ENCODE measurements at regions not wholly inside any gene's neighbourhood (a gene's known extent, or its start where the extent isn't known, plus 50 kb on each side); places are given as distances from the start of the nearest gene placed in this dataset.

- Histone ChIP-seq H3K9me3 (no peaks in the 10 kb centered on the region), H3K27me3 (no peaks in the 10 kb centered on the region), H3K4me3 (no peak overlapping the region), H3K4me1 (no peaks in the 10 kb centered on the region), H3K27ac (no peak overlapping the region), H3K36me3 (replicated peaks in 1 of 2; ENCODE audit: insufficient read depth in 1 of 2, low read depth in 2 of 2) (no peaks in the 10 kb centered on the region)
- no peak for ATAC-seq
- intact Hi-C loops (cut with DNase I), result no loop called here
- TF ChIP-seq POLR2A (IDR thresholded peaks at IDR 0.05) (no peak), CTCF (IDR thresholded peaks at IDR 0.05) (no peak)
- WGBS, 2 donors, result 57 to 60% methylated on average over 10 of the region's 10 CpGs
- DNase-seq, result no peak
Measured at GRCh38 chr20:12262747-12263146, 345.1 kb downstream of the BTBD3 start.

- ATAC-seq (no peak), DNase-seq (no peak)
- no peak overlapping the region for H3K27ac ChIP-seq
- no peaks in the 10 kb centered on the region for H3K36me3 ChIP-seq (replicated peaks in 1 of 2; ENCODE audit: insufficient read depth in 1 of 2, low read depth in 2 of 2)
- H3K27me3 ChIP-seq, result no peaks in the 10 kb centered on the region
- 64 to 68% methylated on average over 7 of the region's 7 CpGs for WGBS, 2 donors
- no peak overlapping the region for H3K4me3 ChIP-seq
- H3K4me1 ChIP-seq, result no peaks in the 10 kb centered on the region
- intact Hi-C loops (cut with DNase I), result no loop called here
- TF ChIP-seq POLR2A (IDR thresholded peaks at IDR 0.05) (no peak), CTCF (IDR thresholded peaks at IDR 0.05) (no peak)
- H3K9me3 ChIP-seq, result no peaks in the 10 kb centered on the region
Measured at GRCh38 chr20:12264711-12265110, 347.0 kb downstream of the BTBD3 start.

GRCh38 chr20:12265662-12266061, 348.0 kb downstream of the BTBD3 start:
- intact Hi-C loops (cut with DNase I), result no loop called here
- no peak for ATAC-seq
- no peaks in the 10 kb centered on the region for H3K36me3 ChIP-seq (replicated peaks in 1 of 2; ENCODE audit: insufficient read depth in 1 of 2, low read depth in 2 of 2)
- H3K9me3 ChIP-seq, result no peaks in the 10 kb centered on the region
- TF ChIP-seq POLR2A (IDR thresholded peaks at IDR 0.05), result no peak
- no peak for TF ChIP-seq CTCF (IDR thresholded peaks at IDR 0.05)
- no peak for DNase-seq
- no peaks in the 10 kb centered on the region for H3K4me1 ChIP-seq
- no peaks in the 10 kb centered on the region for H3K27me3 ChIP-seq
- no peak overlapping the region for H3K4me3 ChIP-seq
- no peak overlapping the region for H3K27ac ChIP-seq
- 73 to 78% methylated on average over 8 of the region's 8 CpGs for WGBS, 2 donors

- no peak for DNase-seq
- H3K4me3 ChIP-seq, result no peak overlapping the region
- no peak overlapping the region for H3K27ac ChIP-seq
- no peaks in the 10 kb centered on the region for H3K4me1 ChIP-seq
- ATAC-seq, result no peak
- TF ChIP-seq CTCF (IDR thresholded peaks at IDR 0.05) (no peak), POLR2A (IDR thresholded peaks at IDR 0.05) (no peak)
- 85 to 86% methylated on average over 6 of the region's 6 CpGs for WGBS, 2 donors
- no peaks in the 10 kb centered on the region for H3K9me3 ChIP-seq
- no peaks in the 10 kb centered on the region for H3K27me3 ChIP-seq
- intact Hi-C loops (cut with DNase I), result no loop called here
- no peaks in the 10 kb centered on the region for H3K36me3 ChIP-seq (replicated peaks in 1 of 2; ENCODE audit: insufficient read depth in 1 of 2, low read depth in 2 of 2)
Measured at GRCh38 chr20:12269579-12269978, 351.9 kb downstream of the BTBD3 start.

- no peak for TF ChIP-seq CTCF (IDR thresholded peaks at IDR 0.05)
- no peak for TF ChIP-seq POLR2A (IDR thresholded peaks at IDR 0.05)
- Histone ChIP-seq H3K4me1 (no peaks in the 10 kb centered on the region), H3K36me3 (replicated peaks in 1 of 2; ENCODE audit: insufficient read depth in 1 of 2, low read depth in 2 of 2) (no peaks in the 10 kb centered on the region), H3K27me3 (no peaks in the 10 kb centered on the region), H3K27ac (no peak overlapping the region), H3K9me3 (no peaks in the 10 kb centered on the region), H3K4me3 (no peak overlapping the region)
- intact Hi-C loops (cut with DNase I), result no loop called here
- WGBS, 2 donors, result 69 to 81% methylated on average over 4 of the region's 4 CpGs
- no peak for DNase-seq
- no peak for ATAC-seq
Measured at GRCh38 chr20:12270863-12271262, 353.2 kb downstream of the BTBD3 start.

Measured in body of pancreas (tissue), 4 donors.